ENCODE measurements at regions not wholly inside any gene's neighbourhood (a gene's known extent, or its start where the extent isn't known, plus 50 kb on each side); places are given as distances from the start of the nearest gene placed in this dataset.

GRCh38 chr5:74095871-74096270 is 469.9 kb downstream of the ARHGEF28 start:
- TF ChIP-seq CTCF (IDR thresholded peaks at IDR 0.05), result no peak
- TF ChIP-seq POLR2A (IDR thresholded peaks at IDR 0.05), result no peak
